ENCODE measurements at regions not wholly inside any gene's neighbourhood (a gene's known extent, or its start where the extent isn't known, plus 50 kb on each side); places are given as distances from the start of the nearest gene placed in this dataset.

GRCh38 chr16:87250431-87250960, 66.7 kb downstream of the C16orf95 start:
- TF ChIP-seq PRDM10 (tag by site-specific recombination; IDR thresholded peaks at IDR 0.05) = no peak
- TF ChIP-seq ZNF112 (tag by site-specific recombination; IDR thresholded peaks at IDR 0.05) = no peak
- TF ChIP-seq ZNF785 (tag by site-specific recombination; IDR thresholded peaks at IDR 0.05) = no peak
- no peak for TF ChIP-seq ZNF549 (tag by site-specific recombination; IDR thresholded peaks at IDR 0.05)
- no peak for TF ChIP-seq ZNF174 (tag by site-specific recombination; IDR thresholded peaks at IDR 0.05)
- no peak for TF ChIP-seq ZNF155 (tag by site-specific recombination; IDR thresholded peaks at IDR 0.05)
- Histone ChIP-seq H3K27ac (ENCODE audit: extremely low read depth, low read depth, low read length) (no peak overlapping the region), H3K36me3 (ENCODE audit: control insufficient read depth in 2 of 2, insufficient read depth in 1 of 2, low read length in 2 of 2) (no peaks in the 10 kb centered on the region), H3K4me1 (ENCODE audit: control insufficient read depth, insufficient read depth, low read length) (peaks cover 7% of the 10 kb centered on the region), H3K4me3 (ENCODE audit: low read depth, low read length) (no peak overlapping the region), H3K9me3 (ENCODE audit: control insufficient read depth, insufficient read depth, low read depth, low read length) (no peaks in the 10 kb centered on the region)
- ChIA-PET POLR2A (interaction anchor here (0.5 kb wide), 1 partner anchor 675 kb away, joined by 3 read pairs; no protein-coding TSS in a partner anchor), CTCF (interaction anchor here (0.7 to 1.7 kb wide), 2 partner anchors 28 to 47 kb away, joined by 3 read pairs; no protein-coding TSS in a partner anchor)

- no peaks in the 10 kb centered on the region for H3K9me3 ChIP-seq (ENCODE audit: control insufficient read depth, insufficient read depth, low read depth, low read length)
- no peak overlapping the region for H3K4me3 ChIP-seq (ENCODE audit: low read depth, low read length)
- H3K27ac ChIP-seq (ENCODE audit: extremely low read depth, low read depth, low read length) = no peak overlapping the region
- CTCF ChIA-PET = no interaction called here
- TF ChIP-seq ELK4 (IDR thresholded peaks at IDR 0.05; ENCODE audit: borderline replicate concordance, low read depth, low read length) (no peak), ZNF146 (tag by site-specific recombination; IDR thresholded peaks at IDR 0.05) (peak; percentile 89)
- no peaks in the 10 kb centered on the region for H3K4me1 ChIP-seq (ENCODE audit: control insufficient read depth, insufficient read depth, low read length)
- no peaks in the 10 kb centered on the region for H3K36me3 ChIP-seq (ENCODE audit: control insufficient read depth in 2 of 2, insufficient read depth in 1 of 2, low read length in 2 of 2)
- POLR2A ChIA-PET = no interaction called here
These were observed 64.8 kb downstream of the C16orf95 start for GRCh38 chr16:87252269-87252970.
